Body of pancreas (tissue), 4 donors: ENCODE measurements at regions not wholly inside any gene's neighbourhood (a gene's known extent, or its start where the extent isn't known, plus 50 kb on each side); places are given as distances from the start of the nearest gene placed in this dataset.

Source experiments
- ATAC-seq: fragments of 150-250 bp; one replicate; pipeline ENCODE4 v1.9.1; 2016
- DNase-seq, 4 donors: peaks; one replicate each; pipeline ENCODE4 v3.0.0-alpha.2; 2019
- H3K27ac ChIP-seq, 4 donors: fragments of 200-600 bp; sonication (generic); 1 replicate in 3 of 4; 2 replicates in 1 of 4; pipeline versions ENCODE4 v1.5.1 to v1.6.1; 2016 to 2019; ENCODE audit warnings: mild to moderate bottlenecking in 1 of 4, mixed read lengths in 1 of 4, moderate library complexity in 1 of 4
- H3K27me3 ChIP-seq, 2 donors: fragments of 200-600 bp; sonication (generic); one replicate each; pipeline ENCODE4 v1.6.0; 2016; ENCODE audit warnings: mild to moderate bottlenecking in 1 of 2
- H3K36me3 ChIP-seq, 2 donors: fragments of 200-600 bp; sonication (generic); replicated peaks in 1 of 2; 2 replicates each; pipeline ENCODE4 v1.5.1; 2016; ENCODE audit warnings: low read depth in 2 of 2; ENCODE audit not compliant: insufficient read depth in 1 of 2
- H3K4me1 ChIP-seq: fragments of 200-600 bp; sonication (generic); one replicate; pipeline ENCODE4 v1.6.0; 2016
- H3K4me3 ChIP-seq, 2 donors: fragments of 200-600 bp; sonication (generic); 1 replicate in 1 of 2; 2 replicates in 1 of 2; pipeline ENCODE4 v1.5.1; 2016 to 2019
- H3K9me3 ChIP-seq, 3 donors: fragments of 200-600 bp; sonication (generic); 1 replicate in 2 of 3; 2 replicates in 1 of 3; pipeline ENCODE4 v1.5.1; 2016
- POLR2A ChIP-seq, 3 donors: fragments of 450-650 bp; IDR thresholded peaks; one replicate each; pipeline ENCODE4 v1.6.1; 2016; ENCODE audit warnings: antibody characterized with exemption in 3 of 3, mild to moderate bottlenecking in 2 of 3
- WGBS, 2 donors: methylation state at CpG; one replicate each; pipeline ENCODE4 v1.1.5; 2017; 5-methylcytosine and 5-hydroxymethylcytosine counted together
- intact Hi-C: fragments of 100-400 bp; cut with DNase I; formaldehyde crosslinking; loops from one replicate; pipeline ENCODE4 v1.15.1; 2023
- TF ChIP-seq, protein P1 (sequence below), 7 experiments: fragments of 450-650 bp in 4 of 7; fragments of 200-600 bp in 3 of 7; sonication (generic) in 3 of 7; IDR thresholded peaks; one replicate each; pipeline ENCODE4 v1.5.1; 2016 to 2019; ENCODE audit warnings: antibody characterized with exemption in 7 of 7

- no peaks in the 10 kb centered on the region for H3K4me1 ChIP-seq
- intact Hi-C loops: no loop called here
- no peak for TF ChIP-seq POLR2A (IDR thresholded peaks at IDR 0.05)
- TF ChIP-seq, protein P1, sequence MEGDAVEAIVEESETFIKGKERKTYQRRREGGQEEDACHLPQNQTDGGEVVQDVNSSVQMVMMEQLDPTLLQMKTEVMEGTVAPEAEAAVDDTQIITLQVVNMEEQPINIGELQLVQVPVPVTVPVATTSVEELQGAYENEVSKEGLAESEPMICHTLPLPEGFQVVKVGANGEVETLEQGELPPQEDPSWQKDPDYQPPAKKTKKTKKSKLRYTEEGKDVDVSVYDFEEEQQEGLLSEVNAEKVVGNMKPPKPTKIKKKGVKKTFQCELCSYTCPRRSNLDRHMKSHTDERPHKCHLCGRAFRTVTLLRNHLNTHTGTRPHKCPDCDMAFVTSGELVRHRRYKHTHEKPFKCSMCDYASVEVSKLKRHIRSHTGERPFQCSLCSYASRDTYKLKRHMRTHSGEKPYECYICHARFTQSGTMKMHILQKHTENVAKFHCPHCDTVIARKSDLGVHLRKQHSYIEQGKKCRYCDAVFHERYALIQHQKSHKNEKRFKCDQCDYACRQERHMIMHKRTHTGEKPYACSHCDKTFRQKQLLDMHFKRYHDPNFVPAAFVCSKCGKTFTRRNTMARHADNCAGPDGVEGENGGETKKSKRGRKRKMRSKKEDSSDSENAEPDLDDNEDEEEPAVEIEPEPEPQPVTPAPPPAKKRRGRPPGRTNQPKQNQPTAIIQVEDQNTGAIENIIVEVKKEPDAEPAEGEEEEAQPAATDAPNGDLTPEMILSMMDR (IDR thresholded peaks at IDR 0.05): no peak
- no peaks in the 10 kb centered on the region for H3K9me3 ChIP-seq
- DNase-seq (no peak), ATAC-seq (no peak)
- H3K4me3 ChIP-seq: no peak overlapping the region
- H3K27ac ChIP-seq: no peak overlapping the region
- H3K27me3 ChIP-seq: no peaks in the 10 kb centered on the region
- no peaks in the 10 kb centered on the region for H3K36me3 ChIP-seq
Measured at GRCh38 chr1:82931006-82931405, 1067.9 kb downstream of the TTLL7 start.

- Histone ChIP-seq H3K36me3 (no peaks in the 10 kb centered on the region), H3K4me3 (no peak overlapping the region), H3K27ac (no peak overlapping the region), H3K9me3 (no peaks in the 10 kb centered on the region), H3K4me1 (no peaks in the 10 kb centered on the region), H3K27me3 (no peaks in the 10 kb centered on the region)
- whole genome bisulfite sequencing, 2 donors: 50 to 55% methylated on average over 1 of the region's 1 CpG
- ATAC-seq (no peak), DNase-seq (no peak)
- no peak for TF ChIP-seq POLR2A (IDR thresholded peaks at IDR 0.05)
- TF ChIP-seq, protein P1 (IDR thresholded peaks at IDR 0.05): no peak
- intact Hi-C loops: no loop called here
Measured at GRCh38 chr1:82927753-82928152, 1071.2 kb downstream of the TTLL7 start.

- Histone ChIP-seq H3K4me3 (no peak overlapping the region), H3K27me3 (no peaks in the 10 kb centered on the region), H3K36me3 (no peaks in the 10 kb centered on the region), H3K4me1 (peaks cover 8% of the 10 kb centered on the region), H3K9me3 (no peaks in the 10 kb centered on the region), H3K27ac (no peak overlapping the region)
- WGBS, 2 donors: 85 to 86% methylated on average over 2 of the region's 2 CpGs
- intact Hi-C loops: no loop called here
- TF ChIP-seq POLR2A (IDR thresholded peaks at IDR 0.05): no peak
- TF ChIP-seq, protein P1 (IDR thresholded peaks at IDR 0.05): no peak
- ATAC-seq (no peak), DNase-seq (no peak)
Measured at GRCh38 chr1:82924666-82925065, 1074.3 kb downstream of the TTLL7 start.

GRCh38 chr1:82923931-82924330 is 1075.0 kb downstream of the TTLL7 start:
- no peak overlapping the region for H3K27ac ChIP-seq
- no peak for DNase-seq
- intact Hi-C loops: no loop called here
- ATAC-seq: no peak
- no peak overlapping the region for H3K4me3 ChIP-seq
- TF ChIP-seq, protein P1 (IDR thresholded peaks at IDR 0.05): no peak
- TF ChIP-seq POLR2A (IDR thresholded peaks at IDR 0.05): no peak
- no peaks in the 10 kb centered on the region for H3K9me3 ChIP-seq
- WGBS, 2 donors: 85 to 88% methylated on average over 4 of the region's 4 CpGs
- H3K36me3 ChIP-seq: no peaks in the 10 kb centered on the region
- no peaks in the 10 kb centered on the region for H3K27me3 ChIP-seq
- H3K4me1 ChIP-seq: peaks cover 8% of the 10 kb centered on the region

- H3K9me3 ChIP-seq: no peaks in the 10 kb centered on the region
- ATAC-seq: no peak
- H3K4me3 ChIP-seq: no peak overlapping the region
- no peak overlapping the region for H3K27ac ChIP-seq
- H3K4me1 ChIP-seq: peaks cover 8% of the 10 kb centered on the region
- no peak for TF ChIP-seq POLR2A (IDR thresholded peaks at IDR 0.05)
- no peaks in the 10 kb centered on the region for H3K36me3 ChIP-seq
- H3K27me3 ChIP-seq: no peaks in the 10 kb centered on the region
- no peak for DNase-seq
- intact Hi-C loops: no loop called here
- WGBS, 2 donors: 80 to 92% methylated on average over 4 of the region's 4 CpGs
Measured at GRCh38 chr1:82921759-82922158, 1077.2 kb downstream of the TTLL7 start.
